HG02973 (cell line): ENCODE measurements at regions not wholly inside any gene's neighbourhood (a gene's known extent, or its start where the extent isn't known, plus 50 kb on each side); places are given as distances from the start of the nearest gene placed in this dataset.
A peak's percentile ranks its signal among the peaks of the same experiment; 100 is the strongest.
"Not testable (repeated sequence)": the region's sequence is repeated elsewhere in the genome, so short reads cannot be mapped to it uniquely, and the experiment has no call there.

Source experiments
- ATAC-seq: cut with Tn5 transposase; IDR thresholded peaks from one replicate; pipeline ENCODE4 v1.9.1; 2021; ENCODE audit warnings: moderate library complexity; ENCODE audit not compliant: unreplicated experiment

DNA sequence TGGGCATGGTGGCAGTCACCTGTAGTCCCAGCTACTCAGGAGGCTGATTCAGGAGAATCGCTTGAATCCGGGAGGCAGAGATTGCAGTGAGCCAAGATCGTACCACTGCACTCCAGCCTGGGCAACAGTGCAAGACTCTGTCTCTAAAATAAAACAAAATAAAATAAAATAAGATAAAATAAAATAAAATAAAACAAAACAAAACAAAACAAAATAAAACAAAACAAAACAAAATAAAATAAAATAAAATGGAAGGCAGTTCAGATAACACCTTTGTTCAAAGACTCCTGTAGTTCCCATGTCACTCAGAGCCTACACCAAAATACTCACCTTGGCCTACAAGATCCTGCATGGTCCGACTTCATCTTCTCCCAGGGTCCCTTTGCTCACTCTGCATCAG lies 61.3 kb downstream of the SYF2 start:
- ATAC-seq: not testable (repeated sequence)

DNA sequence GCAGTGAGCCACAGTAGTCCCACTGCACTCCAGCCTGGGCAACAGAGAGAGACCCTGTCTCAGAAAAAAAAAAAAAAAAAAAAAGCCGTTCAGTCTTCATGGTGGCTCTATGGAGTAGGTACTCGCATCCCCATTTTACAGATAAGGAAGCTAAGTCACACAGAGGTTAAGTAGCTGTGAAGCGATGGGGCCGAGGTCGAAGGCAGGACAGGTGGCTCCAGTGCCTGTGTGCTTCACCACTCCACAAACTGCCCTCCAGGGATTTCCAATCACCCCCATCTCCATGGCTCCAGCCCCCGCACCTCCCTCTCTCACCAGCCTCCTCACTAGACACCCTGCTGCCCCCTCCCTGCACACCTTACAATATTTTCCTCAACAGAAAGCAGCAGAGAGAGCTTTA lies 61.9 kb downstream of the SYF2 start:
- ATAC-seq: no peak

DNA sequence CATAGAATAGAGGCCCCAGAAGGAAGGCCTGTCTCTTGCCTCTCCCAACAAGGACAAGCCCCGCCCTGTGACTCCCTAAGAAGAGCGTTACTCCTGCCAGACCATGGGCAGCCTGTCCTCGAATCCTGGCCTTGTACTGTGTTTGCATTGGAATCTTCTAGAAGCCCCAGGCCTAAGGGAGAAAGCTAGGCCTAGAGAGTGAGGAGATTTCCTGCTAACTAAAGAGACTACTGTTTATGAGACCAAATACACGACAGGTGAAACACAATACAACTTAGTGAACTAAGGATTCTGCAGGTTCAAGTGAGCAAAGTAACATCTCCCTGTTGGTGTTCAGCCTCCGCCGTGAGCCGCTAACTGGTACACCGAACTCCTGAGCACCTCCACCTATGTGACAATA lies 62.7 kb downstream of the SYF2 start:
- ATAC-seq: no peak

DNA sequence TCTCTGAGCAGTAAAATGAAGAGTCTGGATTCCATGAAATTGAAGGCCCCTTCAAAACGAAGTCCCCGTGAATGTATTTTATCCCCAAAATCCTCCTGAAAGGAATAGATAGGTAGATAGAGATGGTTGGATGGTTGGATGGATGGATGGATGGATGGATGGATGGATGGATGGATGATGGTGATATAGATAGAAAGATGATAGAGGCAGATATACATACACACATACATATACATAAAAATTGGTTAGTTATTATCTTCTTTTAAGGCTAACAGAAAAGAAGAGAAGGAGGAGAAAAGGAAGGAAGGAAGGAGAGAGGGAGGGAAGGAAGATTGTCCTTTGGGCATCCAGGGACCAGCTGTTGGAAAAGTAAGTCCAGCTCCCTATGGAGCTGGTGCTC lies 63.1 kb downstream of the SYF2 start:
- ATAC-seq: no peak

DNA sequence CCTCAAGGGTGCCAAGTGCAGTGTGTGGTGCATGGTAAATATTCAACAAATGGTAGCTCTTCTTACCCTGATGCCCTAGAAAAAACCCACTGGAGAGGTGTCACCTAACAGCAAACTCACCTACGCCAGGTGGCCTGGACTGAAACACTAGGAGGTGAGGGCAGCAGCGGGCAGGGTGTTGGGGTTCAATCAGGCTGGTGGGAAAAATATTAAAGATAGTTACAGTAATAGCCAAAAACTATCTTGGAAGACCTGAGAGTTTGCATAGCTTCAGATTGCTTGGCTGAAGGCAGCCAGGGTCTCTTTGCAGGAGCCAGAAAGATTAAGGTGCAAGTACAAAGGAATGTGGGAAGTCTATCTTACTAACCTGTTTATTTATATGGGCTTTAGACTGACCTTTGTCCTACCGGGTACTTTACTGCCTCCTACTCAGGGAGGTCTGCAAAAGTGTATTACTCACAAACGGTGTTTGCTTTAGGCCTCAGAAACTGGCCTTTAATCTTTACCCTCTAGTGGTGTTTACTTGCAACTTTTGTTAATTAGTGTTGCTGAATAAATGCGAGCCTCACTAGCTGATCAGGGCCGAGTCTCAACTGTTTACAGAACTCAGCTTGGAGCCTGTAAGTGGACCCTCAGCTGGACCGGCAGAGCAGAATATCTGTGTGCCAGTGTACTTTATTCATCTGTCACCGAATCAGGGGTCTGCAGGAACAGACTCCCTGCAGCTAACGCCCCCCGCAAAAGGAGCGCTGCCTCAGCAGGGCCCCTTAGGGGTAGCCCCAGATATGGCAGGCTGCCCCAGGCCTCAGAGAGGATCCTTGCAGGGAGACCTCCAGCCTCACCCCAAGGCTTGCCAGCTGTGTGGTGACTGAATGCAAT lies 63.9 kb downstream of the SYF2 start:
- no peak for ATAC-seq

DNA sequence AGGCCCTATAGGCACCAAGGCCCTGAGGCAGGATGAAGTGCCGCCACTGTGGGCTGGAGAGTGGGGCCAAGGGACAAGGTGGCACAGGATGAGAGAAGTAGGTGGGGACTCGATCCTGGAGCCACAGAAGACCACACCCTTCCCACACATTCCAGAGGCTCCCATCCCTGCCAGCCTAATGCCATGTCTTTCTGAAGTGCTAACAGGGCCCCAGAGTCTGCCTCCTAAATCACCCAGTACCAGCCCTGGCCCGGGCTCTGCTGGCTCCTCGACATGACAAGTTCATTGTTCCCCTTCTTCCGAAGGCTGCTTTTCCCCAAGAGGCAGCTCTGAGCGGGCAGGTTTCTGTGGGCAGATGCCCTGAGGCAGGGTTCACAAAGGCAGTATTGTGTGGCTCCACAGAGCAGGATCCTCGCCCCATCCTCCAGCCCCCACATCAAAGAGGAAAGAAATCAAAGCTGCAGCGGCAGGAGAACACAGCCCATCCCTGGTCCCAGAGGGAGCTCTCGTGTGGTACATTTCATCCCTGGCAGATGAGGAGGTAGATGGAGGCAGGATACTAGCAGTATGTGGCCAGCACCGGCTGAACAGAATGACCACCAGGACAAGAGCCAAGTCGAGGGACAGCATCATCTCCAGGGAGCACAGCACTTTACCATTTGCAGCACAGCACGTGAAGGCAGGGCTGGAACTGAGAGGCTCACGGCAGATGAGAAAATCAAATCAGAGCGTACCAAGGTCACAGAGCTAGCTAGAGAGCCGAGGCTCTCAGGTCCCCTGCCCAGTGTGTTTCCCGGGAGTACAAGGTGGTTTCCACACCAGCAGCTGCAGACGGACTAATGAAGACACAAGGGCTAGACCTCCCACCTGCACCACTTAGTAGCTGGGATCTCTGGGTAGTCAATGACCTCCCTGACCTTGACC lies 64.8 kb downstream of the SYF2 start:
- ATAC-seq: no peak

DNA sequence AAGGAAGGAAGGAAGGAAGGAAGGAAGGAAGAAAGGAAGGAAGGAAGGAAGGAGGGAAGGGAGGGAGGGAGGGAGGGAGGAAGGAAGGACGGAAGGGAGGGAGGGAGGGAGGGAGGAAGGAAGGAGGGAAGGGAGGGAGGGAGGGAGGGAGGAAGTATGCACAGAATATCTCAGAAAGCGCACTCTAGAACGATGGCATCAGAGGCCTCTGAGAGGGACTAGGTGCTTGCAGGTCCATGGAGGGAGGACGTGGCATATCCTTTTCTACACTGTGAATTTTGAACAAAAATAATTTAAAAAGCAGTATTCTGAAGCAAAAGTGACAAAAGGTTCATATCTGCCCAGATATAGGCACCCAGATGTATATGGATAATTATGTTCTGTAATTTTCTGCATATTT lies 65.5 kb downstream of the SYF2 start:
- ATAC-seq: no peak

DNA sequence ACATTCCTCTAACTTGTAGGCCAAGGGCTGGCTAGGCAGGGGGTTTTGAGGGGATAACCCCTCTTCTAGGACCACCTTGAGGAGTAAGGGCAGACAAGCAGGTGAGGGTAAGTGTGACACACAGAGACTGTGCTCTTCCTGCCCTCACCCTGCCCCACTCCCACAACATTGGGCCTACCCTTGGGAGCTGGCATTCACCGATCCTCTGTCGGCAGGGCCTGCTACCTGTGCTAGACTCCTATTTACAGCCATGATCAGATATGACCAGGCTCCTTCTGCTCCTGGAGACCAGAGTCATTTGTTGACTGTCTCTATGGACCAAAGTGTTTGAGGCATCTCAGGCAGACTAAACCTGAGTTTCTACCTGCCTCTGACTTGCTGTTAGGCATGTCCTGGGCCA lies 68.3 kb downstream of the SYF2 start:
- ATAC-seq: no peak

DNA sequence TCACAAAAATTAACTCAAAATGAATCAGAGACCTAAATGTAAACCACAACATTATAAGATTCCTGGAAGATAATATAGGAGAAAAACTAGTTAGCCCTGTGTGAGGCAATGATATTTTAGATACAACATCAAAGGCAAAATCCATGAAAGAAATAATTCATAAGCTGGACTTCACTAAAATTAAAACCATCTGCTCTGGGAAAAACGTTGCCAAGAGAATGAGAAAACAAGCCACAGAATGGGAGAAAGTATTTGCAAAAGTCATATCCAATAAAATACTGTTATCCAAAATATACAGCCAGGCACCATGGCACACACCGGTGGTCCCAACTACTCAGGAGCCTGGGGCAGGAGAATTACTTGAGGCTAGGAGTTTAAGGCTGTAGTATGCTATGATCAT lies 70.3 kb downstream of the SYF2 start:
- no peak for ATAC-seq

DNA sequence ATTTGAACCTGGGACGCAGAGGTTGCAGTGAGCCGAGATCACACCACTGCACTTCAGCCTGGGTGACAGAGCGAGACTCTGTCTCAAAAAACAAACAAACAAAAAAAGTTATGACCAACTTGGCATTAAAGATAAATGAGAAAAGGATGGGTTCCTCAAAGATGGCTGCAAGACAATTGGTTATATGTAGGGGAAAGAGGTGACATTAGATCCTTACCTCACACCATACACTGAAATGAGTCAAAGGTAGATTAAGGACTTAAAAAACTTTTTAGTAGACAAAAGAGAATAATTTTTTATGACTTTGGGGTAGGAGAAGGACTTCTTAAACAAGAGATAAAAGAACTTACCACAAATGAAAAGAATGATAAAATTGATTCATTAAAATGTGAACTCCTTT lies 74.5 kb downstream of the SYF2 start:
- ATAC-seq: no peak

DNA sequence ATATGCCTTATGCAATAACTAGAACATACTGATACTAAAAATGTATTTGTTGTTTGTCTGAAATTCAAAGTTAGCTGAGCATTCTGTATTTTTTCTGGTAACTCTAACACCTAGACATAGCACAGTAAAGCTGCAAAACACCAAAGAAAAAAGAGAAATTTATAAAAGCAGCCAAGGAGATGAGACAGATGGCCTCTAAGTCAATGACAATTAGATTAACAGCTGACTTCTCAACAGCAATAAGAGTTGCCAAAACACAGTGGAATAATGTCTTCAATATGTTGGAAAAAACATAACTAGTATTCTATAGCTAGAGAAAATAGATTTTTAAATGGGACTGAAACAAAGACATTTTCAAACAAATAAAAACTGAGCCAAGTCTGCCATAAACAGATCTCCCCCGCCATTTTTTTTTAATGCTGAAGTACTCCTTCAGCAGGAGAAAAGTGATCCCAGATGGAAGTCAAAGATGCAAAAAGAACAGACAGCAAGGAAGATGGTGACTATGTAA lies 81.3 kb downstream of the SYF2 start:
- ATAC-seq: no peak

DNA sequence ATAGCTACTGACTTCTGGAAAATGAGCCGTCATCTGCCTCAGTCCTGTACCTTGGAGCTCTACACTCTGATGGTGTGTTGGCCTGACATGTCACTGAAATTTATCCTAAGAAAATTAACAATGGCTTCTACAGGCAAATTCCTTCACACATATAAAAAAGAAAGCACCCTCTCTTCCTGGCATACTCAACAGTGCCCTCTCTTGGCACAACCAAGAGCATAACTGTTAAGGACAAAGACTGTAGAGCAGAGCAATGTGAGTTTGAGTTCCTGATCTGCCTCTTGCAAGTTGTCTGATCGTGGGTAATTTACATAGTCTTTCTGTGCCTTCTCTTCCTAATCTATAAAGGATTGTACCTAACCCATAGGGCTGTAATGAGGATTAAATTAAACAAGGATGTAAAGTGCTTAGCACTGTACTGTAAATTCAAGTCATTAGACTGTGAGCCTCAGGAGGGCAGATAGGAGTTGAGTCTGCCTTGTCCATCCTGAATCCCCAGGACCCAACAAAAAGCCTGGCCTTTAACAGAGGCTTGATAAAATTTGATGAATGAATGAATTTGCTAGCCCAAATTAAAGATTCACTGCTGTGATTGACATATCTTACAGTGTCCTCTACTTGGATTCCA lies 83.5 kb downstream of the SYF2 start:
- ATAC-seq: no peak

DNA sequence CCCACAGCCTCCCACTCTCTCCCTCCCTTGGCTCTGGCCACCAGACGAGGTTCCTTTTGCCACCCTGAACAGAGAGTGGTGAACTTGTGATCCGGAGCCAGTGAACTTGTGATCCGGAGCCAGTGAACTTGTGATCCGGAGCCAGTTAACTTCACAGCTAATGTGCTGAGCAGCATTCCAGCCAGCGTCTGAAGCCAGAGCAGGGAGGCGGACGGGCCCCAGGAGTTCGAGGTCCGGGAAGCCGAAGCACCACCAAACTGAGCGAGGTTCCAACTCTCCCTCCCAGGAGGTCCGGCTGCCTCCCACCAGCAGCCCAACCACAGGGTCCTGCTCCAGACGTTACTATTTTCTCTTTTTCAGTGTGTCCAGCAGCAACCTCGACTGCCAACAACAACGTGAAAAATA lies 85.8 kb downstream of the SYF2 start:
- no peak for ATAC-seq

DNA sequence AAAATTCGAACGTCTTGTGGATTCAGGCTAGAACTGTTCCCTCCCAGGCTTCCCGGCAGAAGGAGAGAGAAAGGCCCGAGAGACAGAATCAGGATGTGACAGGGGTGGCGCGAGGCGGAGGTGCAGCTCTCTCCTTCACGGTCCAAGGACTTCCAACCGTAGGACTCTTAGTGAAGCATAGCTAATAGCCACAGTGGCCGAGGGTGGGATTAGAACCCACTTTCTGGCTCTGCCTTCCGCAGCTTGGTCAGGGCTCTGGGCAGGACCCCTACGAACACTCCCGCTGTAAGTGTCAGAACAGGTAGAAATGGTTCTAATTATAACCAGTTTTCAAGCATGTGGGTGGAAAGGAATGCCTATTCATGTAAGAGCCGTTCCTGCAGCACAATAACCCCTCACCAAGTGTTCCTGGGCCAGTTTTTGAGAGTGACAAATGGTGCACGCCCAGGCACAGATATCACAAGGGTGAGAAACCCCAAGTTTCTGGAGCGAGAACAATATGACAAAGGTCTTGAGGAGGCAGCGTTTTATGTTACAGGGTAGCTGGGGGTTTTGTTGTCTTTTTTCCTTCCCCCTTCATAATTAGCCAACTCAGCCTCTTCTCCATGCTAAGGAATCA lies 86.4 kb downstream of the SYF2 start:
- ATAC-seq: no peak

DNA sequence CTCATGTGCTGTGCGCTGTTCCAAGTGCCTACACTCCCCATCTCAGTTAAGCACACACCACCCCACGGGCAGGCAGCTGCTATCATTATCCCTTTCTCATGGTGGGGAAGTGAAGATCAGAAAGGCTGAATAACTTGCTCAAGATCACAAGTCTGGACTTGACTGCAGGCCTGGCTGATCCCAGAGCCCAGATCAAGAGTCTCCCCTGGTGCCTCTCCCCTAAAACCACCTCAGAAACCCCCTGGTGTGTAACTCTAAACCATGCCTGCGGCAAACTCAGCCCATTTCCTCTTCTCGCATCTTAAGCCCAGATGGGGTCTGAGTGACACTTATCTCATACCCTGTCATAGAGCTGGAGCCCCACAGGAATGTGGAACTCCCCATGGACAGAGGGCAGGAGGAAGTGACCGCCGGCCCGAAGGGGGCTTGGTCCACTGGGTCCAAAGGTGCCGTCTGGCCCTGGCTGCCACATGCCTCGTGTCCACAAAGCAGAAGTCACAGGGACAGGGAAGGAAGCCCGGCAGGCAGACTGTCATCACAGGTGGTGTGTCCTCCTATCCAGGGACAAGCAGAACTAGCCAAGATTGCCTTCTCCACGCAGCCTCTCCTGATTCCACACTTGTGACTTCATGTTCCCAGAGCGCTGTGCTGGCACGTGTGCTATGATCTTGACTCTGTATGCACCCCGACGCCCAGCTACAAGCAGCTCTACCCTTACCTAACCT lies 92.1 kb downstream of the SYF2 start:
- peak; percentile 59 for ATAC-seq

DNA sequence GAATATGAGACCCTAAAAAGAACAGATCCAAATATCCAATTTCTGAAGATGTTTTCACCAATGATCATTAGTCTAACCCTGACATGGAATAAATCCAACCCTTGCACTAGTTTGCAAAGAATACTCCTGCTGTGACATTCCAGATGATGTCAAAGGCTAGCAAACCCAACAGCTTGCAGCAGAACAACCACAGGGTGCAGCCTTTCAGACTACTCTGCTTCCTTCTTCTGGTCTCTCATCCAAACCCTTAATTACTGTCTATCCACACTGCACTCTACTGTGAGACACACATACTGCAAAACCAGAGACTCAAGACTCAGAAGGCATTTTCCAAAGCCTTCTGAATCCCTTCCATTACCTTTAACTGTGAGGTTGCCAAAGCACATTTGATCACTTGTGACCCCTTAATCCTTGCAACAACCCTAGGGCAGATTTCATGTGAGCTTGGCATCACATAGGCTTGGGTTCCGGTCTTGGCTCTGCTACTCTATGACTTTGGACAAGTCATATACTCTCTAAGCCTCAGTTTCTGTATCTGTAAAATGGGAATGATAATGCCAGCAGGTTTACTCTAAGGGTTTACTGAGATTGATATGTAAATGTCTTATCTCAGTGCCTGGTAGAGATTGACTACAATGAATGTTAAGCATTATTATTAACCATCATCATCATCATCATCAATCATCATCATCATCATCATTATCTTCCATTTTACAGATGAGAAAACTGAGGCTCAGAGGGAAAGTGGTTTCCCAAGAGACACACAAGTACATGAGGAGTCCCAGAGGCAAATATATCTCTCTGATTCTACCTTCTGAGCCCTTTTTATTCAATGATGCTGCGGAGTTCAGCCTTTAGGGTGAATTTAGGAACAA lies 94.5 kb downstream of the SYF2 start:
- no peak for ATAC-seq

DNA sequence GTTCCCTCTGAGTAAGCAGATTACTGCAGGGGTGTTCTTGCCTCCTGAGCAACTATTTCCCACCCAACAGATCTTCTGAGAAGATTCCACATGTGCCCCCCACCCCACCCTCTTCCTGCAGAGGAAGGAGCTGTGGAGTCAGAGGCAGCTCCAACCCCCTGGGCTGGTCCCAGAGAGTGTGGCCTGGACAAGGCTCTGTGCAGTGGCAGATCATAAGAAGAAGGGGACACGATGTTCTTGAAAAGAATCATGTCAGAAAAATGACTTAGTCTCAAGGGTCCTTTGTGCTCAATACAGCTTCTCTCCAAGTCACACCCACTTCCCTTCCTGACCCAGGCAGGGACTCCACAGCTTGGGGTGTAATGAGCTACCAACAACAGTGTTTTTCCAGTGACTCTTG lies 95.2 kb downstream of the SYF2 start:
- ATAC-seq: no peak

DNA sequence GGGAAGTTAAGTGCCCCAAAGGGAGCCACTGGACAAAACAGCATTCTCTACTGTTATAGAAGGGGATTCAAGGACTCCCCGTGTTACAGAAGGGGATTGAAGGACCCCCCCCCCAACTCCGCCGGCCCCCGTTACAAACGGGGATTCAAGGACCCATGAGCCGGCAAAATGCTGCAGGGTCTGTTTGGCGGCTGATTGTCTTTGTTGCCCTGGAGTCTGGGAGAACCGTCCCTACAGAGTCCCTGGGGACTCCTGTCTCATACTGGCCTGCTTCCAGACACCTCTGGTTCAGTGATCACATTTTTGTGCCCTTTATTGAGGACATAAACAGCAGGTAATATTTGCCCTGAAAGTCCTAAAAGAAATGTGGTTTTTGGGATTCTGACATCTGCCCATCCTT lies 96.4 kb downstream of the SYF2 start:
- ATAC-seq: no peak

DNA sequence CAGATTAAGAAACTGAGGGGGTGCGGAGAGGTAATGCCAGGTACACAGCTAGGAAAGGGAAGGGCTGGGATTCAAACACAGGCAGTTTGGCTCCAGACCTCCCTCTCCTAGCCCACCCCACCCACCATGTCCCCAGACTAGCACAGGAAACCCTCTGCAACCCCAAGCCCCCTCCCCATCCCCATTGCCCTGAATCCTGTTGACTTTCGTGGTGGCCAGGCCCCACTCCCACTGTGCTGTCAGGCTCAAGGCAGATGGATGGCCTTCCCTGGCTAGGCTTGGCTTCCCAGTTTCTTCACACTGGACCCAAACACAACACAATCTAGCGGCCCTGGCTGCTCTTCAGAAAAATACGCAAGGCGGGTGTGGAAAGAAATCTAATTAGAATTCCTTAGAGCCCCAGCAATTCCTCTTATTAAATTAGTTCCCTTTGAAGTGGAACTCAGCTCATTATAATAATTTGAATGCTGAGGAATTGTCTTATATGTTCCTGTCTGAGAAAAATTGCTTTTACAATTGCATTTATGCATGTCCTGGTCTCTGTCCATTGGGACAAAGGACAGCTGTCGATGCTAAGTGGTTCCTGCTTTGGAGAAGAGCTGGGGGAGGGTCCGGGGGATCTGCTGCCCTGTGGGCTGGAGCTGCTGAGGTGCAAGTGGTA lies 97.4 kb downstream of the SYF2 start:
- ATAC-seq: no peak
